Thymus (tissue), 11 donors: ENCODE measurements at regions not wholly inside any gene's neighbourhood (a gene's known extent, or its start where the extent isn't known, plus 50 kb on each side); places are given as distances from the start of the nearest gene placed in this dataset.

Experiments used
- DNase-seq, 9 donors: peaks; one replicate each; pipeline ENCODE4 v3.0.0-alpha.2; 2013; ENCODE audit warnings: low spot score in 9 of 9, low read depth in 6 of 9, missing footprints in 1 of 9
- H3K27ac ChIP-seq, 2 donors: one replicate each; pipeline ENCODE4 v1.5.1; 2013; ENCODE audit warnings: control low read depth in 1 of 2, low read depth in 1 of 2, low read length in 1 of 2, mild to moderate bottlenecking in 1 of 2, moderate library complexity in 1 of 2
- H3K27me3 ChIP-seq, 2 donors: one replicate each; pipeline ENCODE4 v1.5.1; 2013; ENCODE audit warnings: low read length in 1 of 2; ENCODE audit not compliant: control insufficient read depth in 2 of 2, insufficient read depth in 1 of 2
- H3K36me3 ChIP-seq, 2 donors: one replicate each; pipeline ENCODE4 v1.5.1; 2013; ENCODE audit warnings: low read length in 1 of 2, mild to moderate bottlenecking in 1 of 2, moderate library complexity in 1 of 2; ENCODE audit not compliant: control insufficient read depth in 2 of 2, insufficient read depth in 2 of 2
- H3K4me1 ChIP-seq, 2 donors: one replicate each; pipeline ENCODE4 v1.5.1; 2013; ENCODE audit warnings: low read length in 2 of 2; ENCODE audit not compliant: control insufficient read depth in 2 of 2, insufficient read depth in 2 of 2
- H3K4me3 ChIP-seq, 2 donors: one replicate each; pipeline ENCODE4 v1.5.1; 2013; ENCODE audit warnings: low read length in 2 of 2, control low read depth in 1 of 2, mild to moderate bottlenecking in 1 of 2
- H3K9me3 ChIP-seq, 2 donors: one replicate each; pipeline ENCODE4 v1.5.1; 2013; ENCODE audit warnings: low read length in 1 of 2, mild to moderate bottlenecking in 1 of 2; ENCODE audit not compliant: control insufficient read depth in 2 of 2, insufficient read depth in 1 of 2
- WGBS: extraction: QIAGEN DNeasy Blood & Tissue Kit; methylation state at CpG from one replicate; pipeline ENCODE4 v1.1.7; 2013; 5-methylcytosine and 5-hydroxymethylcytosine counted together
- donor health status: healthy.

GRCh38 chr5:165844571-165844970 lies 2339.2 kb downstream of the MAT2B start:
- WGBS = 92% methylated on average over 5 of the region's 5 CpGs
- H3K27me3 ChIP-seq = no peaks in the 10 kb centered on the region
- H3K4me1 ChIP-seq = no peaks in the 10 kb centered on the region
- no peak overlapping the region for H3K4me3 ChIP-seq
- H3K27ac ChIP-seq = no peak overlapping the region
- H3K9me3 ChIP-seq = no peaks in the 10 kb centered on the region
- no peak for DNase-seq
- no peaks in the 10 kb centered on the region for H3K36me3 ChIP-seq

GRCh38 chr5:165858118-165858517 lies 2352.7 kb downstream of the MAT2B start:
- no peaks in the 10 kb centered on the region for H3K27me3 ChIP-seq
- WGBS = 51% methylated on average over 1 of the region's 1 CpG
- H3K9me3 ChIP-seq = no peaks in the 10 kb centered on the region
- H3K4me1 ChIP-seq = no peaks in the 10 kb centered on the region
- no peak overlapping the region for H3K27ac ChIP-seq
- no peak for DNase-seq
- H3K36me3 ChIP-seq = no peaks in the 10 kb centered on the region
- H3K4me3 ChIP-seq = no peak overlapping the region

GRCh38 chr5:165859251-165859650 lies 2353.8 kb downstream of the MAT2B start:
- WGBS = 98% methylated on average over 2 of the region's 2 CpGs
- Histone ChIP-seq H3K4me1 (no peaks in the 10 kb centered on the region), H3K27me3 (no peaks in the 10 kb centered on the region), H3K36me3 (no peaks in the 10 kb centered on the region), H3K27ac (no peak overlapping the region), H3K9me3 (no peaks in the 10 kb centered on the region), H3K4me3 (no peak overlapping the region)
- no peak for DNase-seq

- no peak overlapping the region for H3K4me3 ChIP-seq
- H3K27ac ChIP-seq = no peak overlapping the region
- no peaks in the 10 kb centered on the region for H3K9me3 ChIP-seq
- 81% methylated on average over 4 of the region's 4 CpGs for WGBS
- H3K4me1 ChIP-seq = no peaks in the 10 kb centered on the region
- no peaks in the 10 kb centered on the region for H3K36me3 ChIP-seq
- no peak for DNase-seq
- H3K27me3 ChIP-seq = no peaks in the 10 kb centered on the region
Observed at GRCh38 chr5:165863239-165863638, 2357.8 kb downstream of the MAT2B start.

- 86% methylated on average over 2 of the region's 2 CpGs for WGBS
- H3K4me3 ChIP-seq = no peak overlapping the region
- H3K27me3 ChIP-seq = no peaks in the 10 kb centered on the region
- H3K4me1 ChIP-seq = no peaks in the 10 kb centered on the region
- no peaks in the 10 kb centered on the region for H3K9me3 ChIP-seq
- no peaks in the 10 kb centered on the region for H3K36me3 ChIP-seq
- H3K27ac ChIP-seq = no peak overlapping the region
- no peak for DNase-seq
Observed at GRCh38 chr5:165871291-165871690, 2365.9 kb downstream of the MAT2B start.

GRCh38 chr5:165874851-165875250 lies 2369.4 kb downstream of the MAT2B start:
- H3K4me1 ChIP-seq = no peaks in the 10 kb centered on the region
- H3K27me3 ChIP-seq = no peaks in the 10 kb centered on the region
- no peak overlapping the region for H3K4me3 ChIP-seq
- no peak overlapping the region for H3K27ac ChIP-seq
- 97% methylated on average over 2 of the region's 2 CpGs for WGBS
- no peaks in the 10 kb centered on the region for H3K9me3 ChIP-seq
- H3K36me3 ChIP-seq = no peaks in the 10 kb centered on the region
- DNase-seq = no peak

- H3K27ac ChIP-seq = no peak overlapping the region
- no peaks in the 10 kb centered on the region for H3K27me3 ChIP-seq
Observed at GRCh38 chr5:165876538-165876937, 2371.1 kb downstream of the MAT2B start.

GRCh38 chr5:165877475-165877874 lies 2372.1 kb downstream of the MAT2B start:
- no peak for DNase-seq
- Histone ChIP-seq H3K27ac (no peak overlapping the region), H3K27me3 (no peaks in the 10 kb centered on the region), H3K4me1 (no peaks in the 10 kb centered on the region), H3K4me3 (no peak overlapping the region), H3K36me3 (no peaks in the 10 kb centered on the region), H3K9me3 (no peaks in the 10 kb centered on the region)
- WGBS = 95% methylated on average over 3 of the region's 3 CpGs

More at GRCh38 chr5:165876538-165876937, 2371.1 kb downstream of the MAT2B start:
- DNase-seq = no peak
- Histone ChIP-seq H3K36me3 (no peaks in the 10 kb centered on the region), H3K4me1 (no peaks in the 10 kb centered on the region), H3K9me3 (no peaks in the 10 kb centered on the region), H3K4me3 (no peak overlapping the region)

GRCh38 chr5:165881259-165881658 lies 2375.8 kb downstream of the MAT2B start:
- no peaks in the 10 kb centered on the region for H3K27me3 ChIP-seq
- WGBS = 90% methylated on average over 2 of the region's 2 CpGs
- H3K9me3 ChIP-seq = no peaks in the 10 kb centered on the region
- H3K27ac ChIP-seq = no peak overlapping the region
- H3K4me1 ChIP-seq = no peaks in the 10 kb centered on the region
- no peaks in the 10 kb centered on the region for H3K36me3 ChIP-seq
- no peak overlapping the region for H3K4me3 ChIP-seq
- no peak for DNase-seq

- H3K36me3 ChIP-seq = no peaks in the 10 kb centered on the region
- no peaks in the 10 kb centered on the region for H3K4me1 ChIP-seq
- no peak overlapping the region for H3K4me3 ChIP-seq
- H3K9me3 ChIP-seq = no peaks in the 10 kb centered on the region
- WGBS = 90% methylated on average over 3 of the region's 3 CpGs
- no peak for DNase-seq
- H3K27me3 ChIP-seq = no peaks in the 10 kb centered on the region
- H3K27ac ChIP-seq = no peak overlapping the region
Observed at GRCh38 chr5:165882099-165882498, 2376.7 kb downstream of the MAT2B start.
